Esophagus squamous epithelium (tissue), 5 donors: ENCODE measurements at regions not wholly inside any gene's neighbourhood (a gene's known extent, or its start where the extent isn't known, plus 50 kb on each side); places are given as distances from the start of the nearest gene placed in this dataset.

ENCODE experiments used
- DNase-seq: peaks from one replicate; lab custom pipeline; 2025; lab: John Stamatoyannopoulos, UW
- H3K27ac ChIP-seq, 4 donors: fragments of 200-600 bp; sonication (generic); one replicate each; pipeline ENCODE4 v1.5.1; 2016 to 2019; ENCODE audit warnings: mild to moderate bottlenecking in 1 of 4
- H3K27me3 ChIP-seq, 4 donors: fragments of 200-600 bp; sonication (generic); 1 replicate in 3 of 4; 2 replicates in 1 of 4; pipeline versions ENCODE4 v1.5.1 to v1.6.0; 2017 to 2021; ENCODE audit warnings: antibody characterized with exemption in 1 of 4
- H3K36me3 ChIP-seq, 3 donors: fragments of 200-600 bp; sonication (generic); one replicate each; pipeline ENCODE4 v1.5.1; 2016 to 2019
- H3K4me1 ChIP-seq, 3 donors: fragments of 200-600 bp; sonication (generic); one replicate each; pipeline ENCODE4 v1.5.1; 2017 to 2019
- H3K4me3 ChIP-seq, 4 donors: fragments of 200-600 bp; sonication (generic); 1 replicate in 3 of 4; 2 replicates in 1 of 4; pipeline ENCODE4 v1.5.1; 2016 to 2019; ENCODE audit warnings: mild to moderate bottlenecking in 2 of 4, moderate library complexity in 1 of 4
- H3K9me3 ChIP-seq, 3 donors: fragments of 200-600 bp; sonication (generic); one replicate each; pipeline ENCODE4 v1.5.1; 2016 to 2019
- CTCF ChIP-seq, 6 experiments: fragments of 450-650 bp in 4 of 6; fragments of 200-600 bp in 2 of 6; sonication (generic) in 2 of 6; IDR thresholded peaks; one replicate each; pipeline ENCODE4 v1.5.1; 2016 to 2019; ENCODE audit warnings: antibody characterized with exemption in 6 of 6, mild to moderate bottlenecking in 4 of 6, moderate library complexity in 4 of 6
- POLR2A ChIP-seq, 4 donors: fragments of 450-650 bp; IDR thresholded peaks; one replicate each; pipeline ENCODE4 v1.6.1; 2017; ENCODE audit warnings: antibody characterized with exemption in 4 of 4, mild to moderate bottlenecking in 4 of 4, moderate library complexity in 3 of 4
- WGBS, 2 donors: methylation state at CpG; one replicate each; pipeline ENCODE4 v1.1.5; 2018; 5-methylcytosine and 5-hydroxymethylcytosine counted together
- intact Hi-C: fragments of 100-400 bp; cut with DNase I; formaldehyde crosslinking; loops from one replicate; pipeline ENCODE4 v1.15.0; 2022
- donor health status: DM: yes; HTN: yes; CAD: no.

GRCh38 chr21:41620541-41620940, 112.6 kb upstream of the TMPRSS2 start:
- peaks cover 15 to 59% (median 28%) of the 10 kb centered on the region in 3 donors for H3K4me1 ChIP-seq
- TF ChIP-seq POLR2A (IDR thresholded peaks at IDR 0.05) = no peak
- no peak for TF ChIP-seq CTCF (IDR thresholded peaks at IDR 0.05)
- peak overlapping the region; percentile 32 to 84 (median 52) for H3K27ac ChIP-seq
- WGBS, 2 donors = 60% methylated on average over 1 of the region's 6 CpGs; no CpG with 5 or more reads in 1 of the 2 donors
- no peak for DNase-seq
- H3K36me3 ChIP-seq = no peaks in the 10 kb centered on the region
- no peaks in the 10 kb centered on the region for H3K27me3 ChIP-seq
- H3K9me3 ChIP-seq = no peaks in the 10 kb centered on the region
- intact Hi-C loops = no loop called here
- H3K4me3 ChIP-seq = no peak overlapping the region

GRCh38 chr21:41616031-41616591, 108.2 kb upstream of the TMPRSS2 start:
- intact Hi-C loops = no loop called here
- no peaks in the 10 kb centered on the region for H3K9me3 ChIP-seq
- peaks cover 0 to 7% (median 0%) of the 10 kb centered on the region in 4 donors for H3K27me3 ChIP-seq
- DNase-seq = no peak
- no peak overlapping the region for H3K4me3 ChIP-seq
- WGBS, 2 donors = 28 to 44% methylated on average over 6 of the region's 8 CpGs
- TF ChIP-seq CTCF (IDR thresholded peaks at IDR 0.05) = no peak
- TF ChIP-seq POLR2A (IDR thresholded peaks at IDR 0.05) = no peak
- H3K27ac ChIP-seq = peak overlapping the region; percentile 47 to 81 (median 76)
- no peaks in the 10 kb centered on the region for H3K36me3 ChIP-seq
- H3K4me1 ChIP-seq = peaks cover 31 to 70% (median 44%) of the 10 kb centered on the region in 3 donors

GRCh38 chr21:41615613-41616012, 107.7 kb upstream of the TMPRSS2 start:
- H3K9me3 ChIP-seq = no peaks in the 10 kb centered on the region
- intact Hi-C loops = no loop called here
- H3K27me3 ChIP-seq = peaks cover 0 to 10% (median 0%) of the 10 kb centered on the region in 4 donors
- WGBS, 2 donors = 40 to 46% methylated on average over 1 of the region's 1 CpG
- H3K4me3 ChIP-seq = no peak overlapping the region
- H3K27ac ChIP-seq = peak overlapping the region; percentile 47 to 81 (median 76)
- TF ChIP-seq POLR2A (IDR thresholded peaks at IDR 0.05) (no peak), CTCF (IDR thresholded peaks at IDR 0.05) (no peak)
- H3K4me1 ChIP-seq = peaks cover 31 to 68% (median 43%) of the 10 kb centered on the region in 3 donors
- no peaks in the 10 kb centered on the region for H3K36me3 ChIP-seq
- no peak for DNase-seq

GRCh38 chr21:41614511-41614910, 106.6 kb upstream of the TMPRSS2 start:
- Histone ChIP-seq H3K27ac (peak overlapping the region in 3 of 4 donors; percentile 74 to 81 (median 79)), H3K4me3 (no peak overlapping the region), H3K4me1 (peaks cover 31 to 65% (median 43%) of the 10 kb centered on the region in 3 donors), H3K27me3 (peaks cover 0 to 17% (median 0%) of the 10 kb centered on the region in 4 donors), H3K9me3 (no peaks in the 10 kb centered on the region), H3K36me3 (no peaks in the 10 kb centered on the region)
- 73 to 89% methylated on average over 3 to 7 of the region's 12 CpGs for WGBS, 2 donors
- TF ChIP-seq POLR2A (IDR thresholded peaks at IDR 0.05) = no peak
- TF ChIP-seq CTCF (IDR thresholded peaks at IDR 0.05) = no peak
- intact Hi-C loops = loop anchor here (5.0 kb wide), 2 partner anchors 163 to 203 kb away; no protein-coding TSS in a partner anchor
- no peak for DNase-seq

GRCh38 chr21:41613533-41613909, 105.6 kb upstream of the TMPRSS2 start:
- intact Hi-C loops = loop anchor here (5.0 kb wide), 2 partner anchors 164 to 204 kb away; no protein-coding TSS in a partner anchor
- WGBS, 2 donors = 67 to 78% methylated on average over 6 to 14 of the region's 19 CpGs
- Histone ChIP-seq H3K4me1 (peaks cover 31 to 64% (median 43%) of the 10 kb centered on the region in 3 donors), H3K4me3 (no peak overlapping the region), H3K27me3 (peaks cover 0 to 17% (median 0%) of the 10 kb centered on the region in 4 donors), H3K27ac (peak overlapping the region; percentile 72 to 88 (median 76)), H3K36me3 (no peaks in the 10 kb centered on the region), H3K9me3 (no peaks in the 10 kb centered on the region)
- DNase-seq = no peak
- TF ChIP-seq CTCF (IDR thresholded peaks at IDR 0.05) (no peak), POLR2A (IDR thresholded peaks at IDR 0.05) (no peak)
